GM18498 (cell line): ENCODE measurements at regions not wholly inside any gene's neighbourhood (a gene's known extent, or its start where the extent isn't known, plus 50 kb on each side); places are given as distances from the start of the nearest gene placed in this dataset.

Experiments used
- ATAC-seq: cut with Tn5 transposase; IDR thresholded peaks from one replicate; pipeline ENCODE4 v1.9.1; 2021; ENCODE audit warnings: mild to moderate bottlenecking, moderate library complexity; ENCODE audit not compliant: unreplicated experiment

- no peak for ATAC-seq
Observed at GRCh38 chr9:100937382-100937781, 91.1 kb upstream of the PLPPR1 start.

GRCh38 chr9:100938507-100938906, 90.0 kb upstream of the PLPPR1 start:
- no peak for ATAC-seq

GRCh38 chr9:100939636-100940035, 88.9 kb upstream of the PLPPR1 start:
- ATAC-seq = no peak

GRCh38 chr9:100959226-100959625, 69.3 kb upstream of the PLPPR1 start:
- no peak for ATAC-seq
